GM18498 (cell line): ENCODE measurements at regions not wholly inside any gene's neighbourhood (a gene's known extent, or its start where the extent isn't known, plus 50 kb on each side); places are given as distances from the start of the nearest gene placed in this dataset.

ENCODE experiments used
- ATAC-seq: cut with Tn5 transposase; IDR thresholded peaks from one replicate; pipeline ENCODE4 v1.9.1; 2021; ENCODE audit warnings: mild to moderate bottlenecking, moderate library complexity; ENCODE audit not compliant: unreplicated experiment

DNA sequence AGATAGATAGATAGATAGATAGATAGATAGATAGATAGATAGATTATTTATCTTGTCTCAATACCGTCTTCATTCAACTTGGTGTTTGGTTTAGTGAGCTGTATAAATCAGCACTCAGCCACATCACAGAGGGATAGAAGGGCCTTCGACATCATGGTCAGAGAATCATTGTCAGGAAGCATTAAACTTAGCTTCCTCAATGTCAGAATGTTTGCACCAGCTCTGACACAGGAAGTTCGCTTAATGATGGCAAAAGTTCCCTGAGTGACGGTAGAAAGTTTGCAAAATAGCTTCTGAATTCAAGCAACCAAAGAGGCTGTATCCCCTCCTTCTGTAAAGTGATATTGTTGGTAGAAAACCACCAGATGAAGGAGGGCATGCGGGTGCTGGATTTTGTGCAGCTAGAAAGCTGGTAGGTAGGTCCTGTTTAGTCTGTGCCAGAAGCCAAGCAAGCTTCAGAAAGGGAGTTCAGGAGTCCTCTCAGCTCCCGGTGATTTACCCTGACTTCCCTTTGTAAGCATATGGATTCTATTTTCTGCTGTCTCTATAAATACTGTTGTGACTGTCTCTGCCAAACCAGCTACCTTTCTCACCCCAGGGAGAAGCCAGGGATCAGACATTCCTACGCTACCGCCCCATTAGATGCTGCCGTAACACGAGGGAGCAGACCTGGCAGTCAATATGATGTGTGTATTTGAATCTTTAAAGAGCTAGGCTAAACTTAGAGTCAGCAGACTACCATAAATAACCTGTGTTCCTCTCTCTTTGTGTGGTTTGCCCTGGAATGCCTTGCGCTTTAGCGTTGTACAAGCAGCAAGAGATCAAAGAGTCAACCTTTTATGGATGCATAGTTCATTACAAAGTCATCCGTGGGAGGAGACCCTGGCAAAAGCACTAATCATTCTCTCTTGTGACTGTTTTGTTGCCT, 200.5 kb upstream of the KIAA1217 start:
- ATAC-seq: no peak

DNA sequence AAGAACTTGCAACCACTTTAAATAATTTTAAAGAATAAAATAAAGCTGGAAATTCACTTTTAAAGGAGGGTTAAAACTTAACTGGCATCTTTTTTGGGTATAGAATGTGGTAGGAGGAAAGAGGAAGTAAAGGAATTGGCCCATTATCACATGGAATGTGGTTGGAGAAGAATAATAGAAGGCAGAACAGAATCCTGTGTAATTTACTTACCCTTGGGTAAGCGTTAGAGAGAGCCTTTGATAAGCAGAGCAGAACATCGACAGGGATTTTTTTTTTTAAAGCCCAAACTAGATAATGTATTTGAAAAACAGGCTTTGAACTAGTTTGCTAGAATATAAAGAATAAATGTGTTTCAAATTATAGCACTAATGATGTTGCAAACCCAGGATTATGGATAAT, 199.8 kb upstream of the KIAA1217 start:
- ATAC-seq: no peak

DNA sequence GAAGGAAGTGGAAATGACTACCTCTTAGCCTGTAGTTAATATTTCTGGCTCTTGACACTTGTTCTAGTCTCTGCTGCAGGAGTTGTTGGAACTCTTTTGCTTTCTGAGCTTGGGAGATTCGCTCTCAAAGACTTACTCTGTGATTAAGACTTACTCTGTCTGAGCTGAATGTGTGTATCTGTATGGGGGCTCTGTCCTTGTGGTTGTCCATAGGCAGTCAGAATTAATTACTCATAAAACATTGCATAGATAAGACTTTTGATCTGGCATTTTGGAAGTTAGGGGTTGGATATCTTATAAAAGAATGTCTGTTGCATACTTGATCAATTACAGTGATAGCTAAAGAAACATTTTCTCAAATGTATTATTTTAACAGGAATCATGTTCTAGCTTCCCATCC, 199.2 kb upstream of the KIAA1217 start:
- no peak for ATAC-seq

DNA sequence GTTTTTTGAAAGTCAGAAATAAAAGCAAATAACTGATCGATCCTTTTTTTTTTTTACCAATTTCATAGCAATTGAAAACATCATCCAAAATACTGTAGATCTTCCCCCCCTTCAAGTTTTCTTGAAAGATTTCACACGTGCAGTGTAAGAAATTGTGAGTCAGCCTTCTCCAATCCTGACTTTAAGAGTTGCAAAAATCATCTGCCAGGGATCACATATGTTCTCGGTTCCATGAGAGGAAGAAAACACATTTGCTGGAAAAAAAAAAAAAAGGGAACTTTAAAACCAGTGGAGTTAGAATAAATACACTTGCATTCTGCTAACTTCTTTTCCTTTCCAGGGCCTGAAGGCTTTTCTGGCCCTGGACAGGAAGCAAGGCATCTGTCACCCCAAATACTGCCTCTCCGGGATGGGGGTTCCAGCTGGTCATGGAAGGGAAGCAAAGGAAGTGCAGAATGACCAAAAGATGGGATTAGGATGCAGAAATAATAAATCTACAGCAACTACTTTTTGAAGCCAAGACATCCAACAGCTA, 198.4 kb upstream of the KIAA1217 start:
- ATAC-seq: no peak

DNA sequence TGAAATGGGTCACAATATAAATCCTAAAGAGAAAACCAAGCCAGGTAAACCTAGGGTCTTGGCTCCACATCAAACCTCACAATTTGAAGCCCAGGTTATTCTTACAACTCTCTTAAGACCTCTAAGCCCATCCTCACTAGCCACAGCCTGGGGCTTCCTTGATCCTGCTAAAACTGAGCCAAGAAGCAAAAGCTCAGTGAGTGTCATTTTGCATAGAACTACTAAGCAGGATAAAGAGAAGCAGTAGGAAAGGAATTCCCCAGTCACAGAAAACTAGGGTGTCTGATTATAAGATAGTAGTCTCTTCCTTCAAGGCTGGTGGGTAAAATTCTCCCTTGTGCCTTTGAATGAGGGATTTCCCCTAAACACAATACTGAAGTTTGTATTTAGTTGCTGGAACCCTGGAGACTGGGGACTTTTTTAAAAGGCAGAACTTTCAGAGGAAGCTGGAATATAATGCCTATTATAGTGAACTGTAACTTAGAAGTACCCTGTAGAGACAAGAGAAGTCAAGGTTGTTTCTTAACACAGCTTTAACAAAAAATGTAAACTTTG, 196.6 kb upstream of the KIAA1217 start:
- ATAC-seq: no peak

DNA sequence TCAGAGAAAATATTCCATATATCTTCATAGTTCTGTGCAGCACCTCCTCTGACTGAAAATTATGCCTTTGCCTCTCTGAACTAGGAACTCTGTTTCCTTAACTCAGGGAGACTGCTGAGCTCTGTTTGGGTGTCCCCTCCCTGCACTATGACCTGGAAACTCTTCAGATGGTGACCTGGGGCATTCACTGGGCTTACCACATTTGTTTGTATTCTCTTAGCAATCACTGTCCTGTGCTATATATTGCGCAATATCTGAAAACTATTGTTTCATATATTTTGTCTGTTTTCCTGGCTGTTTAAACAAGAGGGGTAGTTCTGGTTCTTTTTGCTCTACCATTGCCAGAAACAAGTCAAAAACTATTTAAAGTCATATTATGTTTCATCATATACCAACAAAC, 181.8 kb upstream of the KIAA1217 start:
- ATAC-seq: no peak

DNA sequence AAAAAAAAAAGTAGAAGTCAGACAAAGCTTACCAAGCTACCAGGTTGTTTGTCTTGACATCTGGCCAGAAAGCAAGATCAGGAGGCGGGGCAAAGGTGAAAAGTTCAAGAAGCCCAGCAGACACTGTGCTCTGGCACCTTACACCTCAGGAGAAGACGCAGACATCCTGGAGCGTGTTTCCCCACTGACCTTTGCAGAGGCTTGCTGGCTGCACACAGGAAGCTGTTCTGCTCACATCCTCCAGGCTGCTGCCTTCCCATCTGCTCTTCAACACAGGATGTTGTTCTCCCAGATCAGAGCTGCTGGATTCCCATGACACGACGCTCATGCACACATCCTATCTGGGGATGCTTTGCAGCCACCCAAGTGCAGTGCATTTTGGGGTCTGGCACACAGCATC, 174.4 kb upstream of the KIAA1217 start:
- ATAC-seq: no peak

DNA sequence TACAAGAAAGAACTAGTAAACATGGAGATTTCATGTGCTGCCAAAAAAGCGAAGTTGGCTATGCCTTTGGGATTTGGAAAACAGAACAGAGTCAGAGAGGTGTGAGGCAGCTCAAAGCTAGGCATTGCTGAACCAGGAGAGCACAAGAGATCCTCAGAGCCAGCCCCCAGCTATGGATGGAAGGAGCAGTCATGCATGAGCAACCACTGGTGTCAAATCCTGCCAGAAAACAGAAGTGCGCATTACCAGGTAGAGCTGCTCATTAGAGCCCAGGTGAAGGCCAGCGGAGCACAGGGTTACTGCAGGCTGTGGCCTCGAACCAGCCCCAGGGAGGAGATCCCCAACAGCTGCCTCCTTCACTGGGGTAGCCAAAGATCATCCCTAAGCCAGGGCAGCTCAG, 173.2 kb upstream of the KIAA1217 start:
- no peak for ATAC-seq

DNA sequence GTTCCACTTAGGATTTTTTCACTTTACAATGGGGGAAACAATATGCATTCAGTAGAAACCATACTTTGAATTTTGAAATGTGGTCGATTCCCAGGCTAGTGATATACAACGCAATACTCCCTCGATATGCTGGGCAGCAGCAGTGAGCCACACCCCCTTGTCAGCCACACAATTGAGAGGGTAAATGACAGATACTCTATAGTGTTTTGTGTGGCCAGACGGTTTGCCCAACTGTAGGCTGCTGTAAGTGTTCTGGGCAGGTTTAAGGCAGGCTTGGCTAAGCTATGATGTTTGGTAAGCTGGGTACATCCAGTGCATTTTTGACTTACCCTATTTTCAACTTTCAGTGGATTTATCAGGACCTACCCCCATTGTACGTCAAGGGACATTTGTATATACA, 169.6 kb upstream of the KIAA1217 start:
- no peak for ATAC-seq

DNA sequence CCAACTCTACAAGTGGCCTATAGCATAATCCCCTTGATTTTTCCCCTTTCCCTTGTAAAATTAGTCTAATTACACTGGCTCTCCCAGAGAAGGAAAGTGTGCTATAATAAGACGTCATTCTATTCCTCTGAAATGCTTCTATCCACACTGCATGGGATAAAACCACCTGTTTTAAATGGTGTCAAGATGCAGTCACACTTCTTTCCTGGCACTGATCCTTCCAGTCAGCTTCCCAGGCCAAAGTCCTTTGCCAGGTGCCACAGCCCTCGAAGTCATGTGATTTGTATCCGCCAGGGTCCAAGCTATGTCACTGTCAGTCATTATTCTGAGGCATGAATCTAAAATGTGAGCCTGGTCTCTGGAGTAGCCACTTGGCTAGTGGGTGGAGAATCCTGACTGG, 169.0 kb upstream of the KIAA1217 start:
- no peak for ATAC-seq

DNA sequence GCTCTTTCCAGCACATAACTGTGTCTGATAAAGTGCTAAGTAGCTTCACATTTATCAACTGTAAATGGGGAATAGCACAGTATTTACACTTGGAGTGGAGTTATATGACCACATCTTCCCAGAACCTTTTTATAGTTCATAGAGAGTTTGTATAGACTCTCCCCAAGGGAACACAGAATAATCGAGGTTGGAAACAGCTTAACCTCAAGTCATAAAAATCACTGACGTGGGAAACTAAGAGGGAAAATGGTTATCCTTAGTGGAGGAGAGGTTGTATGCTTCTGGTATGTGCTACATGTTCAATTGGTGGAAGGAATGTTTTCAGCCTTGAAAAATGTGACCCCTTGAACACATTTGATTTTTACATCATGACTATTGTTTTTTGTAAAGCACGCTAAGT, 167.9 kb upstream of the KIAA1217 start:
- ATAC-seq: no peak

DNA sequence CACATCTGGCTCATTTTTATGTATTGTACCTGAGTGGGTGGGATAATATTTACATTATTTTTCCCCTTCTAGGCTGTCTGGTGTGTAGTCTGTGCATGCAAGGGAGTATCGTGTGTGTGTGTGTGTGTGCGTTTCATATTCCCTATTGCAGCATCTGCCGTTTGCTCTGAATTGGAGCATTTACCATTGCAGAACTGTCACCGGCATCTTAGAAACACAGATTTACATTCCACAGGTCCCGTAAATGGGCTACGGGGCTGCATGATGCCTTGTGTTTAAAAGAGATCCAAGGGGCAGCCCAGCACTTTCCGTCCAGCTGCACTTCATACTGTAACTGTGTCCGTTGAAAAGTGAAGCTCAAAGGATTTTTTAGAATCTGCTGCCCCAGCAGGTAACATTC, 167.1 kb upstream of the KIAA1217 start:
- no peak for ATAC-seq

DNA sequence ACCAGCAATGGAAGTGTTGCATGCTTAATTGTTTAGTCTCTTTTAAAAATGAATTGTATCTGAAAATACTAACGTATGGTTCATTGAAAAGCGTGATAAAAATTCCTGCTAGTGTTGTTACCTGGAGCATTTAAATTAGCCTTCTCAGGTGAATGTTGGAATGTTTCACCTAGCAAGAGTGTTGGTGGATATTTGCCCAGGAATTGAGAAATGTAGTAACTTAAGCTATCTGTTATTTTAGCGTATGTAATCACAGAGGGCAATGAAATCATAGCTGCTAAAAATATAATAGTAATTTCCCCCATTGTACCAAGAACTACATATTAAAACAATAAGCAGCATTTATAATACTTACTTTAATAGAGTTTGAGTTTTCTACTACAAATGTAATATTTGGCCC, 166.1 kb upstream of the KIAA1217 start:
- ATAC-seq: no peak

DNA sequence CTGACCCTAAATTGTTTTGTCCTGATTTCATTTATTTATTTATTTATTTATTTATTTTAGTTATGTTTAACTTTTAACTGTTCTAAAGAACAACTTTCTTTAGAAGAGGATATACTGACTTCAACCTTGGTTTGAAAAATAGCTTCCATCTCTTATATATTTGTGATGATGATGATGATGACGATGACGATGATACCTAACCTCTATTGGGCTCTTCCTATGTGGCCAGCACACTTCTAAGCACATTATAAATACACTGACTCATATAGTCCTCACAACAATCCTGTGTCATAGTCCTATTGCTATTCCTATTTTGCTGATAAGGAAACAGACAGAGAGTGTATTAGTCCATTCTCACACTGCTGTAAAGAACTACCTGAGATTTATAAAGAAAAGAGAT, 162.9 kb upstream of the KIAA1217 start:
- ATAC-seq: no peak

DNA sequence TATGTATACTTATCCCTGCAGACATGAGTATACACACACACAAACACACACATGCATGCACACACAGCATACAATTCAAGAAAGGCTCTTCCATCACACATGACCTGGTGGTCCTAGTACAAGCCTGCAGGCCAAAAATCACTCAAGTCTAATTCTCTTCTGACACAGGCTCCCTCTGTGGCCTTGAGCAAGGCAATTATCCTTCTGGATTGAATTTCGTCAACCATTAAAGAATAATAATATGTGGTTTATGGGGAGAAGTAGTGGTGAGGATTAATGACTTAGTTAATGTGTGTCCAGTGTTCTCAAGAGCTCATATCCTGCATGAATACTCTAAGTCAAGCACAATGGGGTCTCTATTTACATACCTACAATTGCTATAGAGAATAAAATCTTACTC, 161.8 kb upstream of the KIAA1217 start:
- ATAC-seq: no peak

DNA sequence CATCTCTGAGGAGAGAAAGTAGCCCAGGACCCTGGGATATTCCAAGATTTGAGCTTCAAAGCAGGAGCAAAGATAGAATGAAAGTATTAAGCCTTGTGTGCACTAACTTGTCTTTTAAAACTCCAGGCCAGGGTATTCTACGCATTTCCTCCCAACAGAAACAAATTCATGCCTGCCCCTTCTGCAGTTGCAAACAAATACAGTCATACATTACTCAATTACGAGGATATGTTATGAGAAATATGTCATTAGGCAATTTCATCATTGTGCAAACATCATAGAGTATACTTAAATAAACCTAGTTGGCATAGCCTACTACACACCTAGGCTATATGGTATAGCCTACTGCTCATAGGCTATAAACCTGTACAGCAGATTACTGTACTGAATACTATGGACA, 154.5 kb upstream of the KIAA1217 start:
- no peak for ATAC-seq

DNA sequence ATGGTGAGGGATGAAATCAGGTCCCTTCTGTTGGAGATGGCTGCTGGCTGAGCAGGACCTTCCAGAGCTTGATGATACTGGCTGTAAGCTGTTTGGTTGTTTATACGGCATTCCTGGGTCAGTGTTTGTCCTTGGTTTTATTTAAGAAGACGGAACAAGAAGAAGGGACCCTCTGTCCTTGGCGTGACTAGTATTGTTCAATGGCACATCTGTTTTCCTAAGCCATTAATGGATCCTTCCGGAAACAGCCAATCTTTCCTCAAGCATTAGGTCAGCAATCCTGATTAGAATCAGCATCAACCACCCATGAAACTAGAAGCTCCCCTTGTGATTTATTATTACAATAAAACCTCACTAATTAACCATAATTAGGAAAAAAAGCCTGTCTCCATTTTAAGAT, 128.7 kb upstream of the KIAA1217 start:
- ATAC-seq: no peak

DNA sequence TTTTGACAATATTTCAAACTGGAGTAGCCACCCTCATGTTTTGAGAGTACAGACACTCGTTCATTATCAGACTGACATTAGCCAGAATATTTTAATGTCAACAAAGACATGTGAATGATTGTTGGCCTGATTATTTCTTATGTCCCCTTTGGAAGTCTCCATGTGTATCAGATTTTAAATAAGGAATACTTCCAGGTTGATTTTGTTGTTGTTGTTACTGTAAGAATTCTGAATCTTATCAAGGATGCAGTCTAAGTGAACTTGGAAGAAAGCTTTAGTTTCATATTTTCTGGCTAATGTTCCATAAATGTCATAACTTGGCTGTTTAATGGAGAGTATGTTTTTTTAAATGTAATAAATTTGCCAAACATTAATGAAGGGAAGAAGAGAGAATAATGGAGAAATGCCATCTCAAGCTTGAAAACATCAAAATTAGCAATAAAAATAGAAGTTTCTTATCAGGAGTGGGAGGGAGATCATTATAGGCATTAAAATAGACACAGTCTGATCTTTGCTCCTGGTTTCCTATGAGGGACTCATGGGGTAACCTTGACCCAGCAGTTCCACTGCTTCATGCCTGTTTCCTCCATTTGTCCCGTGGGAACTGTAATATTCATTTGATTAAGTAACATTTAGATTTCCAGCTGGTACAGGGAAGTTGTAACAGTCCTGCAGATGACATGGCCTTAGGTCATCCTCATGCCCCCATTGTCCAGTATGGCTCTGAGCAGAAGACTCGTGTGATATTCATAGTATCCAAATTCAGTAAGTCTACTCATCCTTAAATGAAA, 122.4 kb upstream of the KIAA1217 start:
- ATAC-seq: no peak

DNA sequence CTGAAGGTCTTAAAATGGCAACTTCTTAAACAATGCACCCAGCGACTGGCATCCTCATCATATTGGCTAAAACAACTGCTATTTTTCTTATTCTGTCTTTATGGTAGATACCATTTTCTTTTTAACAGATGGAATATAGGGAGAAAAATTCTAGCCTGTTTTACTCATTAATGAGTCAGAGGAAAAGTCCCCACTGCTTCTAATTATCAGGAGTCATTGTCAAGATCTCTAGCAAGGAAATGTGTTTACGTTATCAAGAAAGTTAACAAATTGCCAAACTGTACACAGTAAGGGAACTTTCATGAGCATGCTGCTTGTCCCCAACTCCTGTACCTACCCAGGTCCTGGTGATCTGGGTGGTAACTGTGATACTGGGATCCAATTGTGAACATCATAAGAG, 117.7 kb upstream of the KIAA1217 start:
- ATAC-seq: no peak

DNA sequence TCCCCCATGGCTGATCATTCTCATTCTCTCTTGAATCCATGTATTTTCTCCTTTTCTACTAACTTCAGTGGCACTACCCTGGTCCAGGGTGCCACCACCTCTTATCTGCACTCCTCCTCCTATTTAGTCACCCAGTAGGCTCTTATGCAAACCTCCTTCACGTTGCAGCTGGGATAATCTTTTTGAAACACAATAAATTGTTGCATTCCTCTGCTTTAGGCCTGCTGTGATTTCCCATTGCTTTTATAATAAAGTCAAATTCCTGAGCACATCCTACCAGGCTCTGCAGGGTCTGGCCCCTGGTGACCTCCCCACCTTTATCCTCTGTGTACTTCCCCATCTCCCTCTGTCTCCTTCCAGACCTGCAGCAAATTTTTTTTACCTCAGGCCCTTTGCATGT, 112.7 kb upstream of the KIAA1217 start:
- ATAC-seq: no peak

DNA sequence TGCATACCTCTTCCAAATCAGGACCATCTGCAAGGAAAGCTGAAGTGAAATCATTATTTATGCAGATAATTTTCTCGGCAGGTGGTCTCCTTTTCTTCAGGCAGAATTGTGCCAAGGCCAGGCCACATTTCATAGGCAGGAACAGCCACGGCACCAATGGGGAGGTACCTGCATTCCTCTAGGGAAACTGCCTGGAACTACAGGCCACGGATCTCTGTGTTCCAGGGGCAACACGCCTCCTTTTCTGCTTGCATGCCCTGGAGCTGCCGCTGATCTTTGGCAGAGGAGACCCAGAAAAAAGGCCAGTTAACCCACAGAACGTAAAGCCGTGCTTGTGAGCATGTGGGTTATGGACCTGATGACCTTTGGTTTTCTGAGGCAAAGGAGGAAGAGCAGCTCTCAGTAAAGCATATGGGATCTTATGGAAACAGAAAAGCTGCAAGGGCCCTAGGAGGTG, 111.2 kb upstream of the KIAA1217 start:
- no peak for ATAC-seq

DNA sequence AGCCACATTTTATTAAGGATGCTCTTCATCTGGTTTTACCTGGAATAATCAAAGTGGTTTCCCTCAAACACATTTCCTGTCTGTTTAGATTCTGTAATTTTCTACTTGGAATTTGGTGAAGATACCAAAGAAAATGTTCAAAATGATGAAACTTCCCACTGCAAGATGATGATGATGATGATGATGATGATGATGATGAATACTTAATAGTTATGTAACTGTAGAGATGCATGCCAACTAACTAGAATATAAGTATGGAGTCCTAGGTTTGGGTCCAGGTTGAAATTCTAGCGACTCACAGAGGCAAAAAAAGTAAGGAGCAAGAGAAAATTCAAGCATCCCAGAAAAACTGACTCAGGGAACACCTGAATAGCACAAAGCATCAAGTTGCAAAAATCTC, 104.0 kb upstream of the KIAA1217 start:
- ATAC-seq: no peak
